HL-60 (cell line): ENCODE measurements at regions not wholly inside any gene's neighbourhood (a gene's known extent, or its start where the extent isn't known, plus 50 kb on each side); places are given as distances from the start of the nearest gene placed in this dataset.
"Not testable (repeated sequence)": the region's sequence is repeated elsewhere in the genome, so short reads cannot be mapped to it uniquely, and the experiment has no call there.

Source experiments
- DNase-seq, 2 experiments: peaks; one replicate each; pipeline ENCODE4 v3.0.0-alpha.2; 2010 to 2020; ENCODE audit warnings: low read depth in 1 of 2, low spot score in 1 of 2
- H3K27ac ChIP-seq: fragments of 250-450 bp; sonication (Bioruptor Pico); replicated peaks from 2 replicates; pipeline ENCODE4 v1.5.1; 2020; ENCODE audit warnings: mild to moderate bottlenecking, moderate library complexity
- H3K27me3 ChIP-seq: fragments of 250-450 bp; sonication (Bioruptor Pico); 2 replicates; pipeline ENCODE4 v1.5.1; 2021; ENCODE audit warnings: mild to moderate bottlenecking, moderate library complexity; ENCODE audit not compliant: insufficient read depth, poor library complexity, severe bottlenecking
- H3K4me3 ChIP-seq: replicated peaks from 2 replicates; pipeline ENCODE4 v1.5.1; 2011; ENCODE audit warnings: mild to moderate bottlenecking, control low read depth, low read length; ENCODE audit not compliant: insufficient read depth
- CTCF ChIP-seq: IDR thresholded peaks from one replicate; pipeline ENCODE4 v1.5.1; 2011; ENCODE audit warnings: low read length, control low read depth, inconsistent platforms; ENCODE audit not compliant: insufficient read depth
- GABPA ChIP-seq: IDR thresholded peaks from 2 replicates; pipeline ENCODE4 v1.6.1; 2012; ENCODE audit warnings: low read depth
- POLR2AphosphoS5 ChIP-seq: IDR thresholded peaks from 2 replicates; pipeline ENCODE4 v1.6.1; 2012; ENCODE audit warnings: low read depth
- REST ChIP-seq: IDR thresholded peaks from 2 replicates; pipeline ENCODE4 v1.6.1; 2012; ENCODE audit warnings: low read depth; ENCODE audit not compliant: insufficient replicate concordance
- SPI1 ChIP-seq: IDR thresholded peaks from 2 replicates; pipeline ENCODE4 v1.6.1; 2012; ENCODE audit warnings: low read depth, mild to moderate bottlenecking, borderline replicate concordance

- Histone ChIP-seq H3K4me3 (no peak overlapping the region), H3K27me3 (no peaks in the 10 kb centered on the region), H3K27ac (no peak overlapping the region)
- DNase-seq: no peak
- no peak for TF ChIP-seq REST
- TF ChIP-seq GABPA: no peak
- no peak for TF ChIP-seq POLR2AphosphoS5
- TF ChIP-seq CTCF: no peak
- TF ChIP-seq SPI1: no peak
These were observed 373.0 kb upstream of the FTMT start for GRCh38 chr5:121478636-121479035.

- Histone ChIP-seq H3K4me3 (no peak overlapping the region), H3K27ac (no peak overlapping the region), H3K27me3 (no peaks in the 10 kb centered on the region)
- TF ChIP-seq REST: no peak
- no peak for TF ChIP-seq GABPA
- no peak for TF ChIP-seq CTCF
- no peak for TF ChIP-seq SPI1
- no peak for TF ChIP-seq POLR2AphosphoS5
- no peak for DNase-seq
These were observed 372.3 kb upstream of the FTMT start for GRCh38 chr5:121479337-121479736.

- no peak for DNase-seq
- no peak for TF ChIP-seq SPI1
- no peak for TF ChIP-seq CTCF
- no peak for TF ChIP-seq POLR2AphosphoS5
- TF ChIP-seq GABPA: no peak
- no peak for TF ChIP-seq REST
These were observed 366.4 kb upstream of the FTMT start for GRCh38 chr5:121485281-121485680.

GRCh38 chr5:121485999-121486398 lies 365.7 kb upstream of the FTMT start:
- H3K27ac ChIP-seq, DNase-seq, H3K27me3 ChIP-seq, H3K4me3 ChIP-seq: not testable (repeated sequence)

More at GRCh38 chr5:121485281-121485680, 366.4 kb upstream of the FTMT start:
- no peak overlapping the region for H3K4me3 ChIP-seq
- no peaks in the 10 kb centered on the region for H3K27me3 ChIP-seq
- no peak overlapping the region for H3K27ac ChIP-seq
